Activated CD8-positive, alpha-beta memory T cell treated with anti-CD3 and anti-CD28 coated beads, Interleukin-2, amount 10 ng/mL, durations not matched to agents 7 days and 5 days (primary cell): ENCODE measurements at regions not wholly inside any gene's neighbourhood (a gene's known extent, or its start where the extent isn't known, plus 50 kb on each side); places are given as distances from the start of the nearest gene placed in this dataset.

Experiments
- ATAC-seq: fragments of 150-1000 bp; cut with Tn5 transposase; one replicate; pipeline ENCODE4 v1.10.0; 2021; ENCODE audit warnings: moderate library complexity
- CTCF ChIA-PET: fragments of 350-600 bp; sonication (Branson Sonifier 250); formaldehyde crosslinking; loops from one replicate; lab custom pipeline; 2021; ENCODE audit warnings: antibody characterized with exemption; lab: Charles Lee
- DNase-seq: peaks from one replicate; pipeline ENCODE4 v3.0.0-alpha.2; 2020
- H3K27ac Mint-ChIP-seq: one replicate; pipeline ENCODE4 v1.8.0; 2021; ENCODE audit warnings: mild to moderate bottlenecking, mixed read lengths
- H3K27me3 Mint-ChIP-seq: one replicate; pipeline ENCODE4 v1.8.0; 2021; ENCODE audit warnings: mixed read lengths
- H3K36me3 Mint-ChIP-seq: one replicate; pipeline ENCODE4 v1.8.0; 2021; ENCODE audit warnings: mild to moderate bottlenecking, mixed read lengths
- H3K4me1 Mint-ChIP-seq: one replicate; pipeline ENCODE4 v1.8.0; 2021; ENCODE audit warnings: mixed read lengths
- H3K4me3 Mint-ChIP-seq: one replicate; pipeline ENCODE4 v1.8.0; 2021; ENCODE audit warnings: mild to moderate bottlenecking, moderate library complexity, mixed read lengths
- H3K9me3 Mint-ChIP-seq: one replicate; pipeline ENCODE4 v1.8.0; 2022; ENCODE audit warnings: low read depth, mixed read lengths

- Mint-ChIP-seq H3K9me3 (no peaks in the 10 kb centered on the region), H3K27me3 (no peaks in the 10 kb centered on the region), H3K27ac (no peak overlapping the region), H3K4me1 (no peaks in the 10 kb centered on the region), H3K4me3 (no peak overlapping the region), H3K36me3 (no peaks in the 10 kb centered on the region)
- DNase-seq: no peak
- ATAC-seq: no peak
- CTCF ChIA-PET: no interaction called here
Measured at GRCh38 chr6:56386717-56387116, 139.3 kb upstream of the COL21A1 start.

DNA sequence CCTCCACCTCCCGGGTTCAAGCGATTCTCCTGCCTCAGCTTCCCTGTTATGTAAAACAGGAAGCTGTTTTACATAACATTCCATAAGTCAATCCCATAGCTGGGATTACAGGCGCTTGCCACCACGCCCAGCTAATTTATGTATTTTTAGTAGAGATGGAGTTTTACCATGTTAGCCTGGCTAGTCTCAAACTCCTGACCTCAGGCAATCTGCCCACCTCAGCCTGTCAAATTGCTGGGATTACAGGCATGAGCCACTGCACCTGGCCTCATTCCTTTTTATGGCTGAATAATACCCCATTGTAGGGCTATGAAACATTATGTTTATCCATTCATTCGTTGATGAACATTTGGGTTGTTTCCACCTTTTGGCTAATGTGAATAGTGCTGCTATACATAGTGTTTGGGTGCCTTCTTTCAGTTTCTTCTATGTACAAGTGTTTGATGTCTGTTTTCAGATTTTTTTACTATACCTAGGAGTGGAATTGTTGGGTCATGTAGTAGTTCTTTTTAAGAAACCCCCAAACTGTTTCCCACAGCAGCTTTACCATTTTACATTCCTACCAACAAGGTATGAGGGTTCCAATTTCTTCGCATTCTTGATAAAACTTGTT, 138.7 kb upstream of the COL21A1 start:
- Mint-ChIP-seq H3K4me1 (no peaks in the 10 kb centered on the region), H3K4me3 (no peak overlapping the region), H3K36me3 (no peaks in the 10 kb centered on the region), H3K27ac (no peak overlapping the region), H3K27me3 (no peaks in the 10 kb centered on the region), H3K9me3 (no peaks in the 10 kb centered on the region)
- ATAC-seq (no peak), DNase-seq (no peak)
- CTCF ChIA-PET: no interaction called here

GRCh38 chr6:56383160-56383559, 135.8 kb upstream of the COL21A1 start:
- no peak for DNase-seq
- Mint-ChIP-seq H3K9me3 (no peaks in the 10 kb centered on the region), H3K4me1 (no peaks in the 10 kb centered on the region), H3K27ac (no peak overlapping the region), H3K4me3 (no peak overlapping the region), H3K27me3 (no peaks in the 10 kb centered on the region), H3K36me3 (no peaks in the 10 kb centered on the region)
- ATAC-seq: no peak
- CTCF ChIA-PET: no interaction called here

GRCh38 chr6:56382416-56382940, 135.1 kb upstream of the COL21A1 start:
- no peak overlapping the region for H3K4me3 Mint-ChIP-seq
- H3K27me3 Mint-ChIP-seq: no peaks in the 10 kb centered on the region
- H3K36me3 Mint-ChIP-seq: no peaks in the 10 kb centered on the region
- ATAC-seq (no peak), DNase-seq (no peak)
- H3K9me3 Mint-ChIP-seq: no peaks in the 10 kb centered on the region
- H3K4me1 Mint-ChIP-seq: no peaks in the 10 kb centered on the region
- CTCF ChIA-PET: no interaction called here
- H3K27ac Mint-ChIP-seq: no peak overlapping the region

GRCh38 chr6:56381801-56382251, 134.4 kb upstream of the COL21A1 start:
- Mint-ChIP-seq H3K9me3 (no peaks in the 10 kb centered on the region), H3K27ac (no peak overlapping the region), H3K27me3 (no peaks in the 10 kb centered on the region), H3K4me3 (no peak overlapping the region), H3K4me1 (no peaks in the 10 kb centered on the region), H3K36me3 (no peaks in the 10 kb centered on the region)
- CTCF ChIA-PET: no interaction called here
- ATAC-seq: no peak
- DNase-seq: no peak

- ATAC-seq (no peak), DNase-seq (no peak)
- CTCF ChIA-PET: no interaction called here
- Mint-ChIP-seq H3K36me3 (no peaks in the 10 kb centered on the region), H3K9me3 (no peaks in the 10 kb centered on the region), H3K27ac (no peak overlapping the region), H3K27me3 (no peaks in the 10 kb centered on the region), H3K4me1 (no peaks in the 10 kb centered on the region), H3K4me3 (no peak overlapping the region)
Measured at GRCh38 chr6:56380476-56380875, 133.1 kb upstream of the COL21A1 start.

DNA sequence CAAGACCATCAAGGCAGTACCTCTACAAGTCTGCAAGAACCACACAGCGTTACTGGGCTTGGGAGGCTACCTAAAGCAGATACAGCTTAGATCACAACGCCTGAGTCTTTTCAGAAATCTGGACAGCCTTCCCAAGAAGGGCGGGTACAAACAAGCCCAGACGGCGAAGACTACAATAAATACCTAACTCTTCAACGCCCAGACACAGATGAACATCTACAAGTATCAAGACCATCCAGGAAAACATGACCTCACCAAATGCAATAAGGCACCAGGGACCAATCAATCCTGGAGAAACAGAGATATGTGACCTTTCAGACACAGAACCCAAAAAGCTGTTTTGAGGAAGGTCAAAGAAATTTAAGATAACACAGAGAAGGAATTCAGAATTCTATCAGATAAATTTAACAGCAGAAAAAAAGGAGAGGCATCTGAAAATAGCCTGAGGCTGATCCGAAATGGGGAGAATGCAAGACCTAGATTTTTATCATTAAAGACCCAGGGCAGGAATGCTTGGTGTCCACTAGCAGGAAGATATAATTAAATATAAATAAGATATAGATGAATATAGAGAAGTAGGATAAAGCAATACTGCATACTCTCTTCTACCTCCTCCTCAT, 131.7 kb upstream of the COL21A1 start:
- no peaks in the 10 kb centered on the region for H3K36me3 Mint-ChIP-seq
- CTCF ChIA-PET: no interaction called here

DNA sequence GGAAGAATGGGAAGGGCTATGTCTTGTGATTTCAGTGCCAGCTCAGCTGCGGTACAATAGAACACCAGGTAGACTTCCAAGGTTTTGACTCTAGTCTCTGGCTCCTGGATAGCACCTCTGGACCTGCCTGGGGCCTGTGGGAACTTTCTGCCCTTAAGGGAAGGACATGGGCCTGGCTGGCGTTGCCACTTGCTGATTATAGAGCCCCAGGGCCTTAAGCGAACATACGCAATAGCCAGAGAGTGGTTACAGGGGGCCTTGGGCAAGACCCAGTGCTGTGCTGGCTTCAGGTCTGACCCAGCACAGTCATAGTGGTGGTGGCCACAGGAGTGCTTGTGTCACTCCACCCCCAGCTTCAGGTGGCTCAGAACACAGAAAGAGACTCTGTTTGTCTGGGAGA, 131.1 kb upstream of the COL21A1 start:
- CTCF ChIA-PET: no interaction called here
- Mint-ChIP-seq H3K9me3 (no peaks in the 10 kb centered on the region), H3K36me3 (no peaks in the 10 kb centered on the region), H3K4me1 (no peaks in the 10 kb centered on the region), H3K4me3 (no peak overlapping the region), H3K27ac (no peak overlapping the region), H3K27me3 (no peaks in the 10 kb centered on the region)
- no peak for DNase-seq
- no peak for ATAC-seq

More for the DNA sequence above, 131.7 kb upstream of the COL21A1 start:
- Mint-ChIP-seq H3K9me3 (no peaks in the 10 kb centered on the region), H3K4me3 (no peak overlapping the region), H3K4me1 (no peaks in the 10 kb centered on the region), H3K27me3 (no peaks in the 10 kb centered on the region), H3K27ac (no peak overlapping the region)
- no peak for DNase-seq
- no peak for ATAC-seq

GRCh38 chr6:56377295-56377694, 129.9 kb upstream of the COL21A1 start:
- ATAC-seq (no peak), DNase-seq (no peak)
- no peaks in the 10 kb centered on the region for H3K36me3 Mint-ChIP-seq
- H3K4me3 Mint-ChIP-seq: no peak overlapping the region
- H3K27ac Mint-ChIP-seq: no peak overlapping the region
- H3K9me3 Mint-ChIP-seq: no peaks in the 10 kb centered on the region
- H3K4me1 Mint-ChIP-seq: no peaks in the 10 kb centered on the region
- no peaks in the 10 kb centered on the region for H3K27me3 Mint-ChIP-seq
- CTCF ChIA-PET: no interaction called here

DNA sequence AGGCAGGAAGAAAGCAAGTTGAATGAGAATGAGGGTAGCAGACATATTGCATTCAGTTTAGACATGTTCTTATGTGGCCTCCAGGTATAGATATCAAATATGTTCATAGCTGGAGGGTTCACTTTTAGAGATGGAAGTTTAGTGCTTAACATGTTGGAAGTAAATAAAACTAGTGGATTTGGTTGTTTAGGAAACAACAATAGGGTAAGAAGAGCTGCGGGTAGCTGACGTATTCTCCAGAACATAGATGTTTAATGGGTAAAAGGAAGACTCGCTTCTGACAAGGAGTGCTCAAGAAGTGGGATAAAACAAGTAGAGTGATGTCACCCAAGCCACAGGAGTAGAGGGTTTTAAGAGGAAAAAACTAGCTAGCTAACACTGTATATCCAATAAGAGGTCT, 128.4 kb upstream of the COL21A1 start:
- Mint-ChIP-seq H3K9me3 (no peaks in the 10 kb centered on the region), H3K27ac (no peak overlapping the region), H3K4me3 (no peak overlapping the region), H3K4me1 (no peaks in the 10 kb centered on the region), H3K27me3 (no peaks in the 10 kb centered on the region), H3K36me3 (no peaks in the 10 kb centered on the region)
- no peak for ATAC-seq
- no peak for DNase-seq
- CTCF ChIA-PET: no interaction called here

- CTCF ChIA-PET: no interaction called here
- ATAC-seq: no peak
- no peak for DNase-seq
Measured at GRCh38 chr6:56374841-56375369, 127.5 kb upstream of the COL21A1 start.

GRCh38 chr6:56372406-56372995, 125.1 kb upstream of the COL21A1 start:
- H3K36me3 Mint-ChIP-seq: no peaks in the 10 kb centered on the region
- H3K27me3 Mint-ChIP-seq: no peaks in the 10 kb centered on the region
- no peaks in the 10 kb centered on the region for H3K4me1 Mint-ChIP-seq
- CTCF ChIA-PET: no interaction called here
- ATAC-seq (no peak), DNase-seq (no peak)
- H3K4me3 Mint-ChIP-seq: no peak overlapping the region
- no peaks in the 10 kb centered on the region for H3K9me3 Mint-ChIP-seq
- H3K27ac Mint-ChIP-seq: no peak overlapping the region

More at GRCh38 chr6:56374841-56375369, 127.5 kb upstream of the COL21A1 start:
- Mint-ChIP-seq H3K27ac (no peak overlapping the region), H3K36me3 (no peaks in the 10 kb centered on the region), H3K9me3 (no peaks in the 10 kb centered on the region), H3K4me3 (no peak overlapping the region), H3K27me3 (no peaks in the 10 kb centered on the region), H3K4me1 (no peaks in the 10 kb centered on the region)

DNA sequence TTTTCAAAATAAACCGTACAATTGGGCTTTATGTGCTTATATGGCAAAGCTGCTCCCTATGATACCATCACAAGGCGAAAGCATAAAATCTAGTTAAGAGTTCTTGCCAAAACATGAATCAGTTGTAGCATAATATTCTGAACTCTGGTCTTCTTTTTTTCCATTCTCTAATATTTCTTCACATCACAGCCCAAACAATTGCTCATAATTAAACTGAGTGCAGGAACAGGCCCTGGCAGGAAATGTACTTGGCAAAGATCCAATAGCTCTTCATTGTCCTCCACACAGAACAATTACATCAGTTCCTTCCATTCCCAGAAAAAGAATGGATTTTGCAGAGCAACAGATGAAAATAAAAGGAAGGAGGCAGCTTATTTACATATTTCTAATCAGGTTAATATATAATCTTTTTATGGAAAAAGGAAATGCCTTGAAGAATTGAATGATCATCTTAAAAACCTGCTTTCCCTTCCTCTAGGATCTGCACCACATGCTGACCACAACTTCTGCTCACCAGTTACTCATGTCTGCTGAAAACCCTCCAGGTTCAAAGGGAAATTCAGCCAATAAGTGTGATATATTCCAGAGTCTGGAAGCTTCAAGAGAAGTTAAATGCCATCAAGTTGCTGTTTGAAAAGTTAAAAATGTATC, 123.3 kb upstream of the COL21A1 start:
- CTCF ChIA-PET: no interaction called here
- ATAC-seq (no peak), DNase-seq (no peak)
- H3K27ac Mint-ChIP-seq: no peak overlapping the region
- peaks cover 6% of the 10 kb centered on the region for H3K27me3 Mint-ChIP-seq
- H3K9me3 Mint-ChIP-seq: no peaks in the 10 kb centered on the region
- no peak overlapping the region for H3K4me3 Mint-ChIP-seq
- H3K36me3 Mint-ChIP-seq: no peaks in the 10 kb centered on the region
- H3K4me1 Mint-ChIP-seq: no peaks in the 10 kb centered on the region
